CD4-positive, alpha-beta T cell treated with Interleukin-17A for 4 hours (primary cell): ENCODE measurements at regions not wholly inside any gene's neighbourhood (a gene's known extent, or its start where the extent isn't known, plus 50 kb on each side); places are given as distances from the start of the nearest gene placed in this dataset.
"Not testable (repeated sequence)": the region's sequence is repeated elsewhere in the genome, so short reads cannot be mapped to it uniquely, and the experiment has no call there.

Experiments
- DNase-seq: peaks from one replicate; pipeline ENCODE4 v3.0.0-alpha.2; 2020; ENCODE audit warnings: mixed read lengths

DNA sequence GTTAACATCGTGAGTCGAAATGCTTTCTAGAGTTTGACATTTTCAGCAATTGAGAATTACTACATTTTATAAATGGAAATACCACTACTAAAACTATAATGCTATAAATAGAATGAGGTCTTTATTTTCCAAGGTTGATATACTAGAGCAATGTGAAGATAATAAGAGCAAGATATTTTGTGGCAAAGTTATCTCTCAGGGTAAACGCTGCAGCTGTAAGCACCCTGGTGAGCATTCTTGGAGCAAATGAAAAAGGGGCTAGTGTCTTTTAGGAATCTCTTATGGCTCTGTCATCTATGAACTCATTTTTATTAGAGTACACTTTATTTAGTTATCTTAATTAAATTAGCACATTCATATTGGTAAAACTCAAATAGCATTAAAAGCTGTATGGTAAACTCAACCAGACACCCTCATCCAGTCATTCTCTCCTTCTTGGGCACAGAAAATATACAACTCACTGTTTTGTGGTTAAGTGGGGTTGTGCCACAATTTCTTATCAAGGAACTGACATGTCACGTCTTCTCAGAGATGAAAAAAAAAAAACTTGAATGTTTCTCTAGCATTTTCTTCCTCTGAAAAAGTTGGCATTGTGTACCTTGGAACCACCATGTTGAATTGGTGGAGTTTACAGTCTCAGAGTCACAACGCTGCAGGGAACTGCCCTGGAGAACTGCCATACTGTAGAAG is 289.5 kb upstream of the PFKP start:
- no peak for DNase-seq

GRCh38 chr10:2772816-2773631 is 294.3 kb upstream of the PFKP start:
- no peak for DNase-seq

DNA sequence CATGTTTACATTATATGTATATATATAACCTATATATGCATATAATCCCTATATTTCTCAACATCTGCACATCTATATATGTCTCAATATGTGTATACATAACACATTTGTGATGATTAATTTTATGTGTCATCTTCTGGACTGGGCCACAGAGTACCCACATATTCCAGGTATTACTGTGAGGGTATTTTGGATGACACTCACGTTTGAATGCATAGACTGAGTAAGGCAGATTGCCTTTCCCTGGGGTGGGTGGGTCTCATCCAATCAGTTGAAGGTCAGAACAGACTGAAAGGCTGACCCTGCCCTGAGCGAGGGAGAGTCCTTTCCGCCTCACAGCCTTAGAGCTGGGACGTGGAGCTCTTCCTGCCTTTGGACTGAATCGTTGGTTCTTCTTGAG is 295.2 kb upstream of the PFKP start:
- DNase-seq: no peak

DNA sequence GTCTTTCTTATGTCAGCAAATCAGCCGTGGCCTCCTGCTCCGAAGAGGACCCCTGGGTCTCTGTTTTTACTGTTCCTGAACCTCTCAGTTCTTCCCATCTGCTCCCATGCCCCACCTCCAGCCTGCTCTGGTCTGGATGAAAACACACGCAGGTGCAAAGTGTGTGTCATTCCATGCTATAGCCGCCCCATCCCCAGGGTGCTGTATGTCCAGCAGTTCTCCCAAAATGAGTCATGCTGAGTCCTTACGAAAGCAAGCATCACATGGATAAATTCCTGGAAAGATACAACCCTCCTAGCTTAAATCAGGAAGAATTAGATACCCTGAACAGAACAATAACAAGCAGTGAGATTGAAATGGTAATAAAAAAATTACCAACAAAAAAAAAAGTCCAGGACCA is 300.1 kb upstream of the PFKP start:
- not testable (repeated sequence) for DNase-seq

- no peak for DNase-seq
Measured at GRCh38 chr10:2761971-2762370, 305.4 kb upstream of the PFKP start.

DNA sequence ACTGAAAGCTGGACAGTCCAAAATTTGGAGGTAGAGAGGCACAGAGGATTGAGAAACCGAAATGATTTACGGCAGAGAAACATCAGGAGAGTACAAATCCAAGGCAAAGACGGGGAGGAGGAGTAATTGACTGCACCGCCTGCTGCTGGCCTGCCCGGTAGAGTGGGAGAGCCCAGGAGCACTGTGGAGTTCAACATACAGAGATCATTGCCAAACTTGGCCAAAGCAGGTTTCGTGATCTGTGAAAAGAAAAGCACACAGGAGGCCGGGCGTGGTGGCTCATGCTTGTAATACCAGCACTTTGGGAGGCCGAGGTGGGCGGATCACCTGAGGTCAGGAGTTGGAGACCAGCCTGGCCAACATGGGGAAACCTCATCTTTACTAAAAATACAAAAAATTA is 306.0 kb upstream of the PFKP start:
- DNase-seq: no peak

DNA sequence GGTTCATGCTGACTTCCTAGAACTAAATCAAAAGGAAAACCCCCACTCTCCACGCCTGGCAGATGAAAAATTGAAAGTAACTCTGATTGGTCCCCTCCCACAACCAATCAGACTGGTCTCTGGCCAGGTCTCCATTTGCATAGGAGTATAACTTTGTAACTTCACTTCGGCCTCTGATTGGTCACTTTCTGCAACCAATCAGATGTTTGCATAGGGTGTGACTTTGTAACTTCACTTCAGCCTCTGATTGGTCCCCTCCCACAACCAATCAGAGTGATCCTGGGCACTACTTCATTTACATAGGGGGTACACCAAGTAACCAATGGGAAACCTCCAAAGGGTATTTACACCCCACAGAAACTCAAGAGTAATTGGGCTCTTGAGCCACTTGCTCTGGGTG is 306.6 kb upstream of the PFKP start:
- no peak for DNase-seq

DNA sequence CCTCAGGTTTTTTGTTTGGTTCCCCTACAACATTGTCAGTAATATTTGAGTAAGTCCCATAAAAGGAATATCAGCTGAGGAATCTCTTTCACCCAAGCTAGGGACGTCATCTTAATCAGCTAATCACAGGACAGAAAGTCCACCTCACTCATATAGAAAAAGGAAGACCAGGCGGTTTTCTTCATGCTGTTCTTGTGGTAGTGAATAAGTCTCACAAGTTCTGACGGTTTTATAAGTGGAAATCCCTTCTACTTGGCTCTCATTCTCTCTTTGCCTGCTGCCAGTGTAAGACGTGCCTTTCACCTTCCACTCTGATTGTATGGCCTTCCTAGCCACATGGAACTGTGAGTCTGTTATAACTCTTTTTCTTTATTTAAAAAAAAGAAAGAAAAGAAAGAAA is 308.1 kb upstream of the PFKP start:
- no peak for DNase-seq

DNA sequence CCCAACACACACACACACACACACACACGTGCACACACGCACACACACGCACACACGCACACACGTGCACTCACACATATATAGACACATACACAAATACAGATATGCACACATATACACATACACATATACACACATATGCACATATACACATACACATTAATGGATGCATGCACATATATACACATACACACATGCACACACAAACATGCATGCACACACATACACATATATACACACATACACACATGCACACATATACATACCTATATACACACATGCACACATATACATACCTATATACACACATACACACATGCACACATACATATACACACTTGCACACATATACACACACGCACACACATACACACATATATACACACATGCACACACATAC is 312.4 kb upstream of the PFKP start:
- no peak for DNase-seq

DNA sequence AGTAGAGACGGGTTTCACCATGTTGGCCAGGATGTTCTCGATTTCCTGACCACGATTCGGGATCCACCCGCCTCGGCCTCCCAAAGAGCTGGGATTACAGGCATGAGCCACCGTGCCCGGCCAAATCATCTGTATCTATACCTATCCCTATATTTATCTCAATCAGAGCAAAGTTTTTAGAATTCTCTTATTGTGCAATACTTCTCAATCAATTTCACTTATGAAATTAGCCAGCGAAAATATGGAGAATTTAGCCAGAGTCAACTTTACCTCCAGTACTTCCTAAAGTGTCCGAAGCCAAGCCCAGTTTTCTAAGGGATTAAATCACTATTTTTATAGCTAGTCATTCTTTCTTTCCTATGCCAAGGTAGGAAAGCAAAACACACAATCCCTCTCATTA is 319.1 kb upstream of the PFKP start:
- DNase-seq: no peak

- no peak for DNase-seq
Measured at GRCh38 chr10:2746638-2747037, 320.7 kb upstream of the PFKP start.

- no peak for DNase-seq
Measured at GRCh38 chr10:2745666-2746065, 321.7 kb upstream of the PFKP start.

DNA sequence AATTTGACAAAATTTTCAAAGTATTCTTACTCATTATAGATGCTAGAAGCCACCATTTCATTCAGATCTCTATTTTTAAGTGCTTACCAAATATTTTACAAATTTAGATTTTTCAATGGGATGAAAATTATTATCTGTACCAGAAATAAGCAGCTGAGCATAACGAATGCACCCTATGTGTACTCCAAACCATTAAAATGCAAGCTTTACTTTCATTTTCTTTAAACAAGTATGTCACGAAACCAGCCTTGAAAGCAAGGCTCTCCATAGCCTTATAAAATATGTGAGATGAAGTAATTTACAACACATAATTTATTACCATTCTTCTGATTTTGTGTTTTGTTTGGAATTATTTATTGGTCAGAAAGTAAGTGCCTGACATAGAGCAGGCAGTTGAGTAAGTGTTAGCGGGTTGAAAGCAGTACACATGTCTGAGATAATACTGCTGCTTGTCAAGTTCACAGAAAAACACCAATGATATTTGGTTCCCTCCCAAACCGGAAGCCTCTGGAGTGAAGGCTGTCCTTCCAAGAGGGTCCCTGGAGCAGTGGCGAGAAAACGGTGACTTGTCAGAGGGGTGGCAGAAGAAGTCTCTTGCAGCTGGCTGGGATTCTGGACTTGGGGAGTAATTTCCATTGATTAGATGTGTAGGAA is 322.7 kb upstream of the PFKP start:
- no peak for DNase-seq

GRCh38 chr10:2734603-2735002 is 332.7 kb upstream of the PFKP start:
- no peak for DNase-seq

- DNase-seq: no peak
Measured at GRCh38 chr10:2733278-2733963, 333.9 kb upstream of the PFKP start.

GRCh38 chr10:2731940-2732339 is 335.4 kb upstream of the PFKP start:
- no peak for DNase-seq

- DNase-seq: no peak
Measured at GRCh38 chr10:2729197-2729596, 338.2 kb upstream of the PFKP start.

- no peak for DNase-seq
Measured at GRCh38 chr10:2728087-2728486, 339.3 kb upstream of the PFKP start.

DNA sequence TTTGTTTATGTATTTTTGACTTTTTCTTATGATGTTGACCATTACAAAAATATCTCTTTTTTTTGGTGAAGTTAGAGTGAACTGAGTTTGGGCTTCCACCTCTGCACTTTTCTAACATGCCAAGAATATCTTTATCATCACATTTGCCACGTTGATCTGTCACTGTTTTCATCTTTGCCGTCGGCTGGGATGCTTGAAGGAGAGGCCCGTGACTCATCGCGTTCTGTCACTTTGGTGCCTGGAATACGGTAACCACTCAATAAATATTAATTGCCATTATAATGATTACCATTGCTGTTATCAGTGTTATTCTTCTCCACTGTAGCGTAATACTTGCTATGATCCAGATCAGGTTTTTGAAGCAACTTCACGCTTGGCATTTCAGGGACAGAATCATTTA is 350.8 kb upstream of the PFKP start:
- no peak for DNase-seq

DNA sequence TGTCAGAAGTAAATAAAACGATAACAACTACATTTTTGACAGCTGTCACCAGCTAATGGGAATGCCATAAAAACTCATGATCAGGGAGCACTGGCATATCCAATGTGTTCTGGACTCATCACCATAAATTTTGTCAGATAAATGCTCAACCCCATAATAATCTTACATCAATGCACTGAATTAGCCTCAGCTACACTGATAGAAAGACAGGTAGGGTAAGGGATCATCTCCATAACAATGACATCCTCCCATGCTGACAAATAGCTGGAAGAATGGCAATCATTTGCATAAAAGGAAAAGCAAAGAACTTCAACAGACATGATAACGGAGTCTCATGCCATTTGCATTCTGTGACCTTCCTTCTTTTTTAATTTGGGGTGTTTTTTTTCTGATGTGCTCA is 352.8 kb upstream of the PFKP start:
- no peak for DNase-seq

DNA sequence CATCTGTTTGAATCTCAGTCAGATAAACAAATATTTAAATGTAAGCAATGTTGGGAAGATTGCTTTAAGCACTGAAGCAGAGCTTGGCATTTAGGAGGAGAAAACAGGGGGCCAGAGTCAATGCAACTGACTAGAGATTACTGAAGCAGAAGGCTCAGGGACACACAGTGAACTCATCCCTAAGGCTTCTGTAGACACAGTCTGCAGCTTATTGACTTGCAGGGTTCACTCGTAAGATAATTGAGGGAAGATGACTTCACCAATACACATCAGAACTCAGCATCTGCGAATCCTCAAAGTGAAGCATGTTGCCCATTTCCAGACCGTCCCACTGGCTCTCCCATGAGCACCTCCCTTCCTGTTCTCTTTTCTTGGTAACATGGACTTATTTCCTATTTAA is 363.4 kb upstream of the PFKP start:
- no peak for DNase-seq

- no peak for DNase-seq
Measured at GRCh38 chr10:2701802-2702201, 365.5 kb upstream of the PFKP start.

- no peak for DNase-seq
Measured at GRCh38 chr10:2700626-2701305, 366.6 kb upstream of the PFKP start.
